Esophagus squamous epithelium (tissue), 4 donors: ENCODE measurements at regions not wholly inside any gene's neighbourhood (a gene's known extent, or its start where the extent isn't known, plus 50 kb on each side); places are given as distances from the start of the nearest gene placed in this dataset.

Experiments
- POLR2A ChIP-seq, 4 donors: fragments of 450-650 bp; IDR thresholded peaks; one replicate each; pipeline ENCODE4 v1.6.1; 2017; ENCODE audit warnings: antibody characterized with exemption in 4 of 4, mild to moderate bottlenecking in 4 of 4, moderate library complexity in 3 of 4
- TF ChIP-seq, protein P1 (sequence below), 6 experiments: fragments of 450-650 bp in 4 of 6; fragments of 200-600 bp in 2 of 6; sonication (generic) in 2 of 6; IDR thresholded peaks; one replicate each; pipeline ENCODE4 v1.5.1; 2016 to 2019; ENCODE audit warnings: antibody characterized with exemption in 6 of 6, mild to moderate bottlenecking in 4 of 6, moderate library complexity in 4 of 6

DNA sequence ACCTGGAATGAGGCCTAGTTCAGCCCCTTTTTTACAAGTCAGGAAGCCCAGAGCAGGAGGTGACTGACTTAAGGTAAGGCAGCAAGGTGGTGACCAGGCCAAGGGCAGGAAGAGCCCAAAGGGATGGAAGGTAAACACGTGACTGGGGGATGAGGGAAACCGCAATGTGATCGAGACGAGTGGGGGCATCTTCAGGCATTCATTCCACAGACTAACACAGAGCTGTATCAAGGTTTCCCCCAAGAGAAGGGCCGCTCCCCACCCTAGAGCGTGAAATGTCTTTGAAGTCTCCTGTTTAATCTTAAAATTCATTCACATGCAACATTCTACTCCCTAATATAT is 76.3 kb upstream of the PIM1 start:
- TF ChIP-seq, protein P1, sequence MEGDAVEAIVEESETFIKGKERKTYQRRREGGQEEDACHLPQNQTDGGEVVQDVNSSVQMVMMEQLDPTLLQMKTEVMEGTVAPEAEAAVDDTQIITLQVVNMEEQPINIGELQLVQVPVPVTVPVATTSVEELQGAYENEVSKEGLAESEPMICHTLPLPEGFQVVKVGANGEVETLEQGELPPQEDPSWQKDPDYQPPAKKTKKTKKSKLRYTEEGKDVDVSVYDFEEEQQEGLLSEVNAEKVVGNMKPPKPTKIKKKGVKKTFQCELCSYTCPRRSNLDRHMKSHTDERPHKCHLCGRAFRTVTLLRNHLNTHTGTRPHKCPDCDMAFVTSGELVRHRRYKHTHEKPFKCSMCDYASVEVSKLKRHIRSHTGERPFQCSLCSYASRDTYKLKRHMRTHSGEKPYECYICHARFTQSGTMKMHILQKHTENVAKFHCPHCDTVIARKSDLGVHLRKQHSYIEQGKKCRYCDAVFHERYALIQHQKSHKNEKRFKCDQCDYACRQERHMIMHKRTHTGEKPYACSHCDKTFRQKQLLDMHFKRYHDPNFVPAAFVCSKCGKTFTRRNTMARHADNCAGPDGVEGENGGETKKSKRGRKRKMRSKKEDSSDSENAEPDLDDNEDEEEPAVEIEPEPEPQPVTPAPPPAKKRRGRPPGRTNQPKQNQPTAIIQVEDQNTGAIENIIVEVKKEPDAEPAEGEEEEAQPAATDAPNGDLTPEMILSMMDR (IDR thresholded peaks at IDR 0.05): no peak
- no peak for TF ChIP-seq POLR2A (IDR thresholded peaks at IDR 0.05)
